Lower leg skin (tissue), 3 donors: ENCODE measurements at regions not wholly inside any gene's neighbourhood (a gene's known extent, or its start where the extent isn't known, plus 50 kb on each side); places are given as distances from the start of the nearest gene placed in this dataset.

ENCODE experiments used
- POLR2A ChIP-seq, 2 donors: fragments of 450-650 bp; IDR thresholded peaks; one replicate each; pipeline ENCODE4 v1.6.1; 2016 to 2017; ENCODE audit warnings: antibody characterized with exemption in 2 of 2, mild to moderate bottlenecking in 1 of 2, moderate library complexity in 1 of 2
- TF ChIP-seq, protein P1 (sequence below), 3 donors: fragments of 450-650 bp; IDR thresholded peaks; one replicate each; pipeline ENCODE4 v1.5.1; 2016; ENCODE audit warnings: antibody characterized with exemption in 3 of 3, mild to moderate bottlenecking in 3 of 3, moderate library complexity in 2 of 3

DNA sequence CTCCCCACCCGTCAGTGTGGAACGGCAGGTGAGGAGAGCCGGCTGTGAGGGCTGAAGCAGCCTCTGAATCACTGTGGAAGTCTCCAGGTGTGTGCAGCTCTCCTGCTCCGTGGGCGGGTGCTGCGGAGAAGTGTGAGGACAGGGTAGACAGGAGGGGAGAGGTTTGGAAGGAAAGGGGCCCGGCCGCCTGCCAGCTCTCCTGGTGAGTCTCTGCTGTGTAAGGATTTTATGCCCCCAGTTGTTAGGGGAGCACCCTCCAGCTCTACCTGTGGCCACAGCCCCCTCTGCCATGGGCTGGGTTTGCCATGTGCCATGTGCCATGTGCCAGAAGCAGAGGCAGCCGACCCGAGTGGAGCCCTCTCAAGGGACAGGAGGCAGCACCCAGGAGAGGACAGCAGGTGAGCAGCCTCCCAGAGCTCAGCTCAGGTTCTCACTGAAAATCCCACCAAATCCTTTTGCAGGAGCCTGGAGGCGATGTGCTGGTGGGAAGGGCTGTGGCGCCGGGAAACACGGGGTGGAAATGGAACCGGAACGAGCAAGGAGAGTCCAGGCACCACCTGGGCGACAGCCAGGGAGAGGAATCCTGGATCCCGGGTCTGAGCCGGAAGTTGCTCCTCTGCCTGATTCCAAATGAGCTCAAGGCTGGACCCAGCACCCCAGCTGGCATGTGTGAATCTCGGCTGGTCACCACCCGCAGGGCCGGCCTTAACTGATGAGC lies 804.4 kb downstream of the BRD1 start:
- TF ChIP-seq, protein P1, sequence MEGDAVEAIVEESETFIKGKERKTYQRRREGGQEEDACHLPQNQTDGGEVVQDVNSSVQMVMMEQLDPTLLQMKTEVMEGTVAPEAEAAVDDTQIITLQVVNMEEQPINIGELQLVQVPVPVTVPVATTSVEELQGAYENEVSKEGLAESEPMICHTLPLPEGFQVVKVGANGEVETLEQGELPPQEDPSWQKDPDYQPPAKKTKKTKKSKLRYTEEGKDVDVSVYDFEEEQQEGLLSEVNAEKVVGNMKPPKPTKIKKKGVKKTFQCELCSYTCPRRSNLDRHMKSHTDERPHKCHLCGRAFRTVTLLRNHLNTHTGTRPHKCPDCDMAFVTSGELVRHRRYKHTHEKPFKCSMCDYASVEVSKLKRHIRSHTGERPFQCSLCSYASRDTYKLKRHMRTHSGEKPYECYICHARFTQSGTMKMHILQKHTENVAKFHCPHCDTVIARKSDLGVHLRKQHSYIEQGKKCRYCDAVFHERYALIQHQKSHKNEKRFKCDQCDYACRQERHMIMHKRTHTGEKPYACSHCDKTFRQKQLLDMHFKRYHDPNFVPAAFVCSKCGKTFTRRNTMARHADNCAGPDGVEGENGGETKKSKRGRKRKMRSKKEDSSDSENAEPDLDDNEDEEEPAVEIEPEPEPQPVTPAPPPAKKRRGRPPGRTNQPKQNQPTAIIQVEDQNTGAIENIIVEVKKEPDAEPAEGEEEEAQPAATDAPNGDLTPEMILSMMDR (IDR thresholded peaks at IDR 0.05): no peak
- TF ChIP-seq POLR2A (IDR thresholded peaks at IDR 0.05): no peak
